CD14-positive monocyte (primary cell): ENCODE measurements at regions not wholly inside any gene's neighbourhood (a gene's known extent, or its start where the extent isn't known, plus 50 kb on each side); places are given as distances from the start of the nearest gene placed in this dataset.
"Not testable (repeated sequence)": the region's sequence is repeated elsewhere in the genome, so short reads cannot be mapped to it uniquely, and the experiment has no call there.

ENCODE experiments used
- DNase-seq, 3 donors: peaks; one replicate each; pipeline ENCODE4 v3.0.0-alpha.2; 2011 to 2022
- H2AFZ ChIP-seq: 2 replicates; pipeline ENCODE4 v1.6.0; 2012; ENCODE audit warnings: mild to moderate bottlenecking, low read depth, low read length, inconsistent platforms; ENCODE audit not compliant: insufficient read depth, poor library complexity, severe bottlenecking
- H3K27ac ChIP-seq, 2 donors: 1 replicate in 1 of 2; 2 replicates in 1 of 2; pipeline ENCODE4 v1.5.1; 2012 to 2013; ENCODE audit warnings: low read length in 2 of 2, control low read depth in 1 of 2, inconsistent platforms in 1 of 2, low read depth in 1 of 2, mild to moderate bottlenecking in 1 of 2
- H3K27me3 ChIP-seq, 2 donors: one replicate each; pipeline versions ENCODE4 v1.6.0 to v1.6.1; 2011 to 2013; ENCODE audit warnings: low read length in 2 of 2; ENCODE audit not compliant: control insufficient read depth in 2 of 2, insufficient read depth in 2 of 2
- H3K36me3 ChIP-seq, 2 donors: replicated peaks in 1 of 2; 1 replicate in 1 of 2; 2 replicates in 1 of 2; pipeline versions ENCODE4 v1.5.1 to v1.6.1; 2012 to 2013; ENCODE audit warnings: low read length in 2 of 2, control low read depth in 1 of 2, inconsistent platforms in 1 of 2, mild to moderate bottlenecking in 1 of 2; ENCODE audit not compliant: insufficient read depth in 2 of 2, control insufficient read depth in 1 of 2
- H3K4me1 ChIP-seq, 2 donors: 1 replicate in 1 of 2; 2 replicates in 1 of 2; pipeline versions ENCODE4 v1.5.1 to v1.6.1; 2012 to 2013; ENCODE audit warnings: low read length in 2 of 2, control low read depth in 1 of 2, inconsistent platforms in 1 of 2, mild to moderate bottlenecking in 1 of 2, moderate library complexity in 1 of 2; ENCODE audit not compliant: insufficient read depth in 2 of 2, control insufficient read depth in 1 of 2
- H3K4me2 ChIP-seq: replicated peaks from 2 replicates; pipeline ENCODE3; 2012; ENCODE audit warnings: low read length, moderate library complexity, mild to moderate bottlenecking; ENCODE audit not compliant: poor library complexity, severe bottlenecking; ENCODE audit errors: extremely low read depth
- H3K4me3 ChIP-seq, 3 experiments: fragments of 200-600 bp in 1 of 3; sonication (generic) in 1 of 3; replicated peaks in 1 of 3; 1 replicate in 2 of 3; 2 replicates in 1 of 3; pipeline ENCODE4 v1.5.1; 2011 to 2013; ENCODE audit warnings: low read length in 3 of 3, mild to moderate bottlenecking in 3 of 3, control low read depth in 2 of 3, low read depth in 2 of 3, inconsistent platforms in 1 of 3, moderate library complexity in 1 of 3
- H3K79me2 ChIP-seq: 2 replicates; pipeline ENCODE4 v1.6.0; 2012; ENCODE audit warnings: mild to moderate bottlenecking, control low read depth, inconsistent platforms, low read length, moderate library complexity; ENCODE audit not compliant: insufficient read depth
- H3K9ac ChIP-seq: 2 replicates; pipeline ENCODE4 v1.6.0; 2017; ENCODE audit warnings: low read length, mild to moderate bottlenecking; ENCODE audit not compliant: insufficient read depth, poor library complexity, severe bottlenecking
- H3K9me3 ChIP-seq, 2 donors: replicated peaks in 1 of 2; 1 replicate in 1 of 2; 2 replicates in 1 of 2; pipeline versions ENCODE4 v1.5.1 to v1.6.1; 2012 to 2013; ENCODE audit warnings: low read length in 2 of 2, control low read depth in 1 of 2; ENCODE audit not compliant: control insufficient read depth in 1 of 2, insufficient read depth in 1 of 2
- H4K20me1 ChIP-seq: 2 replicates; pipeline ENCODE4 v1.6.0; 2012; ENCODE audit warnings: mild to moderate bottlenecking, low read length, control low read depth, moderate library complexity; ENCODE audit not compliant: insufficient read depth
- H3K27ac Mint-ChIP-seq, 7 donors: one replicate each; pipeline ENCODE4 v1.8.0; 2020; ENCODE audit warnings: mild to moderate bottlenecking in 7 of 7, mixed read lengths in 7 of 7, moderate library complexity in 6 of 7, inconsistent platforms in 2 of 7
- H3K27me3 Mint-ChIP-seq, 3 donors: one replicate each; pipeline ENCODE4 v1.8.0; 2021 to 2022; ENCODE audit warnings: low read depth in 3 of 3, mild to moderate bottlenecking in 3 of 3, mixed read lengths in 3 of 3, moderate library complexity in 3 of 3, inconsistent platforms in 1 of 3
- H3K36me3 Mint-ChIP-seq, 2 donors: one replicate each; pipeline ENCODE4 v1.8.0; 2020; ENCODE audit warnings: mixed read lengths in 2 of 2, inconsistent platforms in 1 of 2, mild to moderate bottlenecking in 1 of 2
- H3K4me1 Mint-ChIP-seq: one replicate; pipeline ENCODE4 v1.8.0; 2020; ENCODE audit warnings: mild to moderate bottlenecking, mixed read lengths
- H3K4me3 Mint-ChIP-seq, 2 donors: one replicate each; pipeline ENCODE4 v1.8.0; 2020; ENCODE audit warnings: mild to moderate bottlenecking in 2 of 2, mixed read lengths in 2 of 2, moderate library complexity in 1 of 2
- H3K9me3 Mint-ChIP-seq, 7 donors: one replicate each; pipeline ENCODE4 v1.8.0; 2020 to 2022; ENCODE audit warnings: mixed read lengths in 7 of 7, mild to moderate bottlenecking in 6 of 7, moderate library complexity in 6 of 7, inconsistent platforms in 2 of 7
- WGBS: methylation state at CpG from one replicate; pipeline ENCODE4 v1.1.5; 2013; ENCODE audit warnings: missing lambda C conversion rate; ENCODE audit not compliant: insufficient coverage; 5-methylcytosine and 5-hydroxymethylcytosine counted together
- intact Hi-C, 2 donors: fragments of 100-400 bp; cut with micrococcal nuclease; formaldehyde crosslinking; loops; one replicate each; pipeline versions ENCODE4 v1.15.0 to v1.15.1; 2023
- TF ChIP-seq, protein P1 (sequence below): fragments of 200-600 bp; IDR thresholded peaks from one replicate; pipeline ENCODE4 v1.8.0; 2022; ENCODE audit warnings: antibody characterized with exemption, mild to moderate bottlenecking

DNA sequence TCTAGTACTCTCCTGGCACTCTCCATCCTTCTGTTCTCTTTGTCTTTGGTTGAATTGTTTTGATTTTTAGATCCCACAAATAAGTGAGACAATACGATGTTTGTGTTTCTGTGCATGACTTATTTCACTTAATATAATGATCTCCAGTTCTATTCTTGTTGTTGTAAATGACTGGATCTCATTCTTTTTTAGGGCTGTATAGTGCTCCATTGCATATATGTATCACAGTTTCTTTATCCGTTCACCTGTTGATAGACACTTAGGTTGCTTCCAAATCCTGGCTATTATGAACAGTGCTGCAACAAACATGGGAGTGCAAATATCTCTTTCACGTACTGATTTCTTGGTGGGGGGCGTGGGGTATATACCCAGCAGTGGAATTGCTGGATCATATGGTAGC lies 245.0 kb downstream of the ADCYAP1 start:
- no peak overlapping the region for H3K4me2 ChIP-seq
- intact Hi-C loops = no loop called here
- no peak for DNase-seq
- no peaks in the 10 kb centered on the region for H3K36me3 ChIP-seq
- H3K9me3 ChIP-seq = peaks cover 18 to 20% of the 10 kb centered on the region in 2 donors
- no peak overlapping the region for H3K27ac ChIP-seq
- Mint-ChIP-seq H3K27ac (no peak overlapping the region), H3K36me3 (no peaks in the 10 kb centered on the region), H3K27me3 (peaks cover 0 to 4% (median 0%) of the 10 kb centered on the region in 3 donors), H3K4me1 (no peaks in the 10 kb centered on the region), H3K4me3 (no peak overlapping the region), H3K9me3 (peaks cover 3 to 12% (median 9%) of the 10 kb centered on the region in 7 donors)
- H3K4me3 ChIP-seq = no peak overlapping the region
- no peaks in the 10 kb centered on the region for H3K79me2 ChIP-seq
- no peaks in the 10 kb centered on the region for H3K4me1 ChIP-seq
- H3K9ac ChIP-seq = no peak overlapping the region
- H2AFZ ChIP-seq = no peak overlapping the region
- no CpG with 5 or more reads among the region's 4 CpGs for WGBS
- H3K27me3 ChIP-seq = no peaks in the 10 kb centered on the region
- H4K20me1 ChIP-seq = no peaks in the 10 kb centered on the region
- TF ChIP-seq, protein P1, sequence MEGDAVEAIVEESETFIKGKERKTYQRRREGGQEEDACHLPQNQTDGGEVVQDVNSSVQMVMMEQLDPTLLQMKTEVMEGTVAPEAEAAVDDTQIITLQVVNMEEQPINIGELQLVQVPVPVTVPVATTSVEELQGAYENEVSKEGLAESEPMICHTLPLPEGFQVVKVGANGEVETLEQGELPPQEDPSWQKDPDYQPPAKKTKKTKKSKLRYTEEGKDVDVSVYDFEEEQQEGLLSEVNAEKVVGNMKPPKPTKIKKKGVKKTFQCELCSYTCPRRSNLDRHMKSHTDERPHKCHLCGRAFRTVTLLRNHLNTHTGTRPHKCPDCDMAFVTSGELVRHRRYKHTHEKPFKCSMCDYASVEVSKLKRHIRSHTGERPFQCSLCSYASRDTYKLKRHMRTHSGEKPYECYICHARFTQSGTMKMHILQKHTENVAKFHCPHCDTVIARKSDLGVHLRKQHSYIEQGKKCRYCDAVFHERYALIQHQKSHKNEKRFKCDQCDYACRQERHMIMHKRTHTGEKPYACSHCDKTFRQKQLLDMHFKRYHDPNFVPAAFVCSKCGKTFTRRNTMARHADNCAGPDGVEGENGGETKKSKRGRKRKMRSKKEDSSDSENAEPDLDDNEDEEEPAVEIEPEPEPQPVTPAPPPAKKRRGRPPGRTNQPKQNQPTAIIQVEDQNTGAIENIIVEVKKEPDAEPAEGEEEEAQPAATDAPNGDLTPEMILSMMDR = no peak

DNA sequence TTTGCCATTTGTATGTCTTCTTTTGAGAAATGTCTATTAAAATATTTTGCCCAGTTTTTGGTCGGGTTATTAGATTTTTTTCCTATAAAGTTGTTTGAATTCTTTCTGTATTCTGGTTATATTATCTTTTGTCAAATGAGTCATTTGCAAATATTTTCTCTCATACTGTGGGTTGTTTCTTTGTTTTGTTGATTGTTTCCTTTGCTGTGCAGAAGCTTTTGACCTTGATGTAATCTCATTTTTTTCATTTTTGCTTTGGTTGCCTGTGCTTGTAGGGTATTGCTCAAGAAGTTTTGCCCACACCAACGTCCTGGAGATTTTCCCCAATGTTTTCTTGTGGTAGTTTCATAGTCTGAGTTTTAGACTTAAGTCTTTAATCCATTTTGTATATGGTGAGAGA lies 245.7 kb downstream of the ADCYAP1 start:
- H3K27ac Mint-ChIP-seq = no peak overlapping the region
- whole genome bisulfite sequencing = 60% methylated on average over 1 of the region's 2 CpGs
- no peaks in the 10 kb centered on the region for H3K4me1 Mint-ChIP-seq
- Histone ChIP-seq H3K79me2 (no peaks in the 10 kb centered on the region), H4K20me1 (no peaks in the 10 kb centered on the region), H3K27ac (no peak overlapping the region), H3K9ac (no peak overlapping the region), H3K27me3 (no peaks in the 10 kb centered on the region), H3K4me3 (no peak overlapping the region), H2AFZ (no peak overlapping the region), H3K9me3 (peaks cover 20 to 21% of the 10 kb centered on the region in 2 donors), H3K36me3 (no peaks in the 10 kb centered on the region), H3K4me1 (no peaks in the 10 kb centered on the region), H3K4me2 (no peak overlapping the region)
- DNase-seq = no peak
- peaks cover 3 to 14% (median 9%) of the 10 kb centered on the region in 7 donors for H3K9me3 Mint-ChIP-seq
- H3K36me3 Mint-ChIP-seq = no peaks in the 10 kb centered on the region
- H3K27me3 Mint-ChIP-seq = peaks cover 0 to 4% (median 0%) of the 10 kb centered on the region in 3 donors
- intact Hi-C loops = no loop called here
- TF ChIP-seq, protein P1 = no peak
- no peak overlapping the region for H3K4me3 Mint-ChIP-seq

DNA sequence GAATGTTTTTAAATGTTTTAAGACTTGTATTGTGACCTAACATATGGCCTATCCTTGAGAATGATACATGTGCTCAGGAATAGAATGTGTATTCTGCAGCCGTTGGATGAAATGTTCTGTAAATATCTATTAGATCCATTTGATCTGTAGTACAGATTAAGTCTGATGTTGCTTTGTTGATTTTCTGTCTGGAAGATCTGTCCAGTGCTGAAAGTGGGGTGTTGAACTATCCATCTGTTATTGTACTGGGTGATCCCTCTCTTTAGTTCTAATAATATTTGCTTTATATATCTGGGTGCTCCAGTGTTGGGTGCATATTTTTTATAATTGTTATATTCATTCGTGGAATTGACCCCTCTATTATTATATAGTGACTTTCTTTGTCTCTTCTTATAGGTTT lies 248.3 kb downstream of the ADCYAP1 start:
- H3K27me3 Mint-ChIP-seq, H3K36me3 ChIP-seq, H2AFZ ChIP-seq, H3K79me2 ChIP-seq, H3K9ac ChIP-seq, H3K27ac Mint-ChIP-seq, H3K4me2 ChIP-seq, intact Hi-C loops, DNase-seq, H3K4me3 ChIP-seq, H4K20me1 ChIP-seq, H3K4me1 Mint-ChIP-seq, H3K36me3 Mint-ChIP-seq, H3K27ac ChIP-seq, H3K4me3 Mint-ChIP-seq, H3K4me1 ChIP-seq, H3K27me3 ChIP-seq: not testable (repeated sequence)
- H3K9me3 Mint-ChIP-seq = peaks cover 5 to 17% (median 11%) of the 10 kb centered on the region in 7 donors
- WGBS = no CpG with 5 or more reads among the region's 2 CpGs
- peaks cover 21 to 27% of the 10 kb centered on the region in 2 donors for H3K9me3 ChIP-seq
